B cell (primary cell): ENCODE measurements at regions not wholly inside any gene's neighbourhood (a gene's known extent, or its start where the extent isn't known, plus 50 kb on each side); places are given as distances from the start of the nearest gene placed in this dataset.

Experiments used
- ATAC-seq: fragments of 200-7000 bp; cut with Tn5 transposase; one replicate; pipeline ENCODE4 v1.10.0; 2021; ENCODE audit warnings: low read depth, mild to moderate bottlenecking, moderate number of reproducible peaks, moderate library complexity
- CTCF ChIA-PET: fragments of 350-600 bp; sonication (Branson Sonifier 250); formaldehyde crosslinking; loops from one replicate; lab custom pipeline; 2021; ENCODE audit warnings: antibody characterized with exemption, inconsistent platforms; lab: Charles Lee
- POLR2A ChIA-PET: fragments of 350-600 bp; sonication (Branson Sonifier 250); formaldehyde crosslinking; loops from one replicate; lab custom pipeline; 2021; ENCODE audit warnings: antibody characterized with exemption; lab: Charles Lee
- DNase-seq: peaks from one replicate; pipeline ENCODE4 v3.0.0; 2013
- H2AFZ ChIP-seq: 2 replicates; pipeline ENCODE4 v1.6.1; 2012; ENCODE audit warnings: mild to moderate bottlenecking, low read depth, low read length; ENCODE audit not compliant: insufficient read depth, poor library complexity, severe bottlenecking
- H3K27ac ChIP-seq, 2 donors: 1 replicate in 1 of 2; 2 replicates in 1 of 2; pipeline ENCODE4 v1.5.1; 2012 to 2013; ENCODE audit warnings: low read length in 2 of 2, mild to moderate bottlenecking in 2 of 2, moderate library complexity in 1 of 2
- H3K27me3 ChIP-seq, 4 experiments: fragments of 200-600 bp in 1 of 4; sonication (generic) in 1 of 4; replicated peaks in 1 of 4; 1 replicate in 2 of 4; 2 replicates in 2 of 4; pipeline versions ENCODE4 v1.6.1 to v1.7.0; 2013 to 2016; ENCODE audit warnings: low read length in 3 of 4, mild to moderate bottlenecking in 2 of 4, mixed read lengths in 1 of 4, moderate library complexity in 1 of 4; ENCODE audit not compliant: insufficient read depth in 4 of 4, control insufficient read depth in 3 of 4; ENCODE audit errors: control extremely low read depth in 1 of 4
- H3K36me3 ChIP-seq, 2 experiments: replicated peaks in 1 of 2; 1 replicate in 1 of 2; 2 replicates in 1 of 2; pipeline versions ENCODE4 v1.6.1 to v1.7.1; 2013; ENCODE audit warnings: low read length in 1 of 2; ENCODE audit not compliant: insufficient read depth in 2 of 2, control insufficient read depth in 1 of 2; ENCODE audit errors: control extremely low read depth in 1 of 2, extremely low read depth in 1 of 2
- H3K4me1 ChIP-seq, 2 donors: fragments of 200-600 bp in 1 of 2; sonication (generic) in 1 of 2; 1 replicate in 1 of 2; 2 replicates in 1 of 2; pipeline versions ENCODE4 v1.5.1 to v1.6.1; 2013 to 2017; ENCODE audit warnings: low read length in 2 of 2; ENCODE audit not compliant: control insufficient read depth in 2 of 2, insufficient read depth in 2 of 2
- H3K4me2 ChIP-seq: replicated peaks from 2 replicates; pipeline ENCODE3; 2012; ENCODE audit warnings: mild to moderate bottlenecking, low read depth, low read length; ENCODE audit not compliant: poor library complexity, severe bottlenecking
- H3K4me3 ChIP-seq, 5 experiments: fragments of 200-600 bp in 1 of 5; sonication (generic) in 1 of 5; 1 replicate in 3 of 5; 2 replicates in 2 of 5; pipeline versions ENCODE4 v1.5.1 to v1.7.0; 2011 to 2016; ENCODE audit warnings: low read length in 4 of 5, mild to moderate bottlenecking in 4 of 5, low read depth in 2 of 5, control low read depth in 1 of 5, moderate library complexity in 1 of 5; ENCODE audit not compliant: insufficient read depth in 1 of 5; ENCODE audit errors: control extremely low read depth in 1 of 5, extremely low read depth in 1 of 5
- H3K79me2 ChIP-seq: fragments of 200-600 bp; sonication (generic); one replicate; pipeline ENCODE4 v1.6.0; 2016; ENCODE audit warnings: low read length; ENCODE audit not compliant: control insufficient read depth, insufficient read depth
- H3K9ac ChIP-seq: fragments of 200-600 bp; sonication (generic); 2 replicates; pipeline ENCODE4 v1.6.1; 2017; ENCODE audit warnings: mild to moderate bottlenecking, low read length, moderate library complexity
- H3K9me3 ChIP-seq, 3 donors: one replicate each; pipeline versions ENCODE4 v1.6.1 to v1.7.1; 2013; ENCODE audit warnings: low read length in 2 of 3; ENCODE audit not compliant: control insufficient read depth in 2 of 3, insufficient read depth in 1 of 3; ENCODE audit errors: control extremely low read depth in 1 of 3
- H4K20me1 ChIP-seq: 2 replicates; pipeline ENCODE4 v1.6.0; 2012; ENCODE audit warnings: mild to moderate bottlenecking, low read length; ENCODE audit not compliant: insufficient read depth, control insufficient read depth, poor library complexity, severe bottlenecking
- H3K27ac Mint-ChIP-seq: one replicate; pipeline ENCODE4 v1.8.0; 2021; ENCODE audit warnings: mixed read lengths
- H3K27me3 Mint-ChIP-seq: one replicate; pipeline ENCODE4 v1.8.0; 2021; ENCODE audit warnings: mixed read lengths
- H3K4me1 Mint-ChIP-seq: one replicate; pipeline ENCODE4 v1.8.0; 2021; ENCODE audit warnings: mixed read lengths
- H3K4me3 Mint-ChIP-seq: one replicate; pipeline ENCODE4 v1.8.0; 2021; ENCODE audit warnings: mixed read lengths
- H3K9me3 Mint-ChIP-seq: one replicate; pipeline ENCODE4 v1.8.0; 2022; ENCODE audit warnings: mixed read lengths; ENCODE audit not compliant: insufficient read depth
- EZH2 ChIP-seq: IDR thresholded peaks from 2 replicates; pipeline ENCODE4 v1.6.1; 2012; ENCODE audit warnings: borderline replicate concordance, low read depth, mild to moderate bottlenecking, moderate library complexity, low read length; ENCODE audit not compliant: insufficient read depth, poor library complexity, severe bottlenecking
- WGBS: methylation state at CpG from one replicate; pipeline ENCODE4 v1.1.5; 2013; ENCODE audit warnings: missing lambda C conversion rate; ENCODE audit not compliant: insufficient coverage; 5-methylcytosine and 5-hydroxymethylcytosine counted together
- intact Hi-C: fragments of 100-400 bp; cut with micrococcal nuclease; formaldehyde crosslinking; loops from one replicate; pipeline ENCODE4 v1.10.0; 2022
- TF ChIP-seq, protein P1 (sequence below): fragments of 200-600 bp; IDR thresholded peaks from one replicate; pipeline ENCODE4 v1.8.0; 2022; ENCODE audit warnings: antibody characterized with exemption, mild to moderate bottlenecking

DNA sequence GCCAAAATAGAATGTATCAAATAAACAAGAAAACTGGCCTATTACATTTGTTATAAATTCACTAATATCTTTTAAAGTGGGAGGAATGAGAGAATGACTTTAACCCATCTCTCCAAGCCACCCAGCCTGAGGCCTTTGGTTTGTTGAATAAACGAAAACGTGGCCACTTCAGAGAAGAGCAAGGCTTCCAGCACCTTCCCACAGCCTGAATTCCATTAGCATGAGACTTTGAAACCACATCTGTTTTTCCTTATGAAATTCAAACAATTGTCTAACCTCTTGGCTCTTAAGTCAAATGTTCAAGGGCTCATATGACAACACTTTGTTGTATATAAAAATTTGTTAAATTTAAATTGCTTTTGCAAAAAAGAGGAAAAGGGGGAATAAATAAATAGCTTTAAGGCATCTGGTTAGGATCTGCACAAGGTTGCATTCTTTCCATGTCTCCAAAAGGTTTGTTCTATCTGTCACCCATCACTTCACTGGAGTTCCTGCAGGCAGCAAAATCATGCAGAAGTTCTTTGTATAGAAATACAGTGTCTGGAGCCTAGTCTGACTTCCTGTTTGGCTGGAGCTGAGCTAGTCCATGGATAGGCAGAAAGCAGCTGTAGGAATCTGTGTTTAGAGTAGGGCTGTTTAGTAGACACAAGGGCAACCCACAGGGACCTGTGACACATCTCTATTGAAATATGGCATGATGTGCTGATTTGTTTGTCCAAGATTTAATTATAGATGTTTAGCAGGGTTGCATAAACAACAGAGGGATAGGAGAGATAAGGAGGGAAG is 502.3 kb downstream of the KCTD12 start:
- ChIA-PET CTCF (no interaction called here), POLR2A (no interaction called here)
- Mint-ChIP-seq H3K4me1 (no peaks in the 10 kb centered on the region), H3K27ac (no peak overlapping the region), H3K9me3 (no peaks in the 10 kb centered on the region), H3K27me3 (no peaks in the 10 kb centered on the region), H3K4me3 (no peak overlapping the region)
- TF ChIP-seq, protein P1, sequence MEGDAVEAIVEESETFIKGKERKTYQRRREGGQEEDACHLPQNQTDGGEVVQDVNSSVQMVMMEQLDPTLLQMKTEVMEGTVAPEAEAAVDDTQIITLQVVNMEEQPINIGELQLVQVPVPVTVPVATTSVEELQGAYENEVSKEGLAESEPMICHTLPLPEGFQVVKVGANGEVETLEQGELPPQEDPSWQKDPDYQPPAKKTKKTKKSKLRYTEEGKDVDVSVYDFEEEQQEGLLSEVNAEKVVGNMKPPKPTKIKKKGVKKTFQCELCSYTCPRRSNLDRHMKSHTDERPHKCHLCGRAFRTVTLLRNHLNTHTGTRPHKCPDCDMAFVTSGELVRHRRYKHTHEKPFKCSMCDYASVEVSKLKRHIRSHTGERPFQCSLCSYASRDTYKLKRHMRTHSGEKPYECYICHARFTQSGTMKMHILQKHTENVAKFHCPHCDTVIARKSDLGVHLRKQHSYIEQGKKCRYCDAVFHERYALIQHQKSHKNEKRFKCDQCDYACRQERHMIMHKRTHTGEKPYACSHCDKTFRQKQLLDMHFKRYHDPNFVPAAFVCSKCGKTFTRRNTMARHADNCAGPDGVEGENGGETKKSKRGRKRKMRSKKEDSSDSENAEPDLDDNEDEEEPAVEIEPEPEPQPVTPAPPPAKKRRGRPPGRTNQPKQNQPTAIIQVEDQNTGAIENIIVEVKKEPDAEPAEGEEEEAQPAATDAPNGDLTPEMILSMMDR: no peak
- TF ChIP-seq EZH2: no peak
- WGBS: no CpG with 5 or more reads among the region's 2 CpGs
- intact Hi-C loops: no loop called here
- Histone ChIP-seq H3K9me3 (no peaks in the 10 kb centered on the region), H3K9ac (no peak overlapping the region), H4K20me1 (no peaks in the 10 kb centered on the region), H3K27me3 (no peaks in the 10 kb centered on the region), H3K27ac (no peak overlapping the region), H3K4me3 (no peak overlapping the region), H2AFZ (no peak overlapping the region), H3K79me2 (no peaks in the 10 kb centered on the region), H3K36me3 (no peaks in the 10 kb centered on the region), H3K4me1 (no peaks in the 10 kb centered on the region), H3K4me2 (no peak overlapping the region)
- DNase-seq (no peak), ATAC-seq (no peak)

DNA sequence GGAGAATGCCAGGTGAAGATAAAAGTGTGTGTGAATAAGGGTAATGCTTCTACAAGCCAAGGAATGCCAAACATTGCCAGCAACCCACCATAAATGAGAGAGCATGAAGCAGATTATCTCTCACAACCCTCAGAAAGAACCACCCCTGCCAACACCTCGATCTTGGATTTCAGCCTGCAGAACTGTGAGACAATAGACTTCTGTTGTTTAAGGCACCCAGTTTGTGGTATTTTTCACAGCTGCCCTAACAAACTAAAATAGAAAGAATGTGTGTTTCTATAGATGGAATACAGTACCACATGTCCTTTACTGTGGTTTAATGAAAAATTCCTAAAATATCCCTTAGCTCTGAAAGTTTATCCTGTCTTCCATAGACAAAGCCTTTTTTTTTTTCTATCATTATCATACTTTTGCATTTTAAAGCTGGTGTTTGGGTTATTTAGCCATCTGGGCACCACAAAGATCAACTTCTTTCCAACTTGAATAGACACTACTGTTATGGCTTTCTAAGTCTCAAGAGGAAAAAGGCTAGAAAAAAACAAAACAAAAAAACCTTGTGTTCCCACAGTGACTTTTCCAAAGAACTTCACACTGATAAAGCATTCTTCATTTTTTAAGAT is 505.6 kb downstream of the KCTD12 start:
- TF ChIP-seq, protein P1: no peak
- TF ChIP-seq EZH2: no peak
- Mint-ChIP-seq H3K27ac (no peak overlapping the region), H3K4me3 (no peak overlapping the region), H3K4me1 (no peaks in the 10 kb centered on the region), H3K27me3 (no peaks in the 10 kb centered on the region), H3K9me3 (no peaks in the 10 kb centered on the region)
- H3K4me2 ChIP-seq: no peak overlapping the region
- no peak for DNase-seq
- H3K27ac ChIP-seq: no peak overlapping the region
- H3K27me3 ChIP-seq: no peaks in the 10 kb centered on the region
- H3K79me2 ChIP-seq: no peaks in the 10 kb centered on the region
- H3K36me3 ChIP-seq: no peaks in the 10 kb centered on the region
- CTCF ChIA-PET: no interaction called here
- no peak overlapping the region for H2AFZ ChIP-seq
- intact Hi-C loops: no loop called here
- no peak overlapping the region for H3K4me3 ChIP-seq
- no peaks in the 10 kb centered on the region for H4K20me1 ChIP-seq
- POLR2A ChIA-PET: no interaction called here
- H3K4me1 ChIP-seq: no peaks in the 10 kb centered on the region
- H3K9ac ChIP-seq: no peak overlapping the region
- no peak for ATAC-seq
- no CpG with 5 or more reads among the region's 1 CpG for WGBS
- H3K9me3 ChIP-seq: no peaks in the 10 kb centered on the region
